ENCODE measurements at regions not wholly inside any gene's neighbourhood (a gene's known extent, or its start where the extent isn't known, plus 50 kb on each side); places are given as distances from the start of the nearest gene placed in this dataset.
A peak's percentile ranks its signal among the peaks of the same experiment; 100 is the strongest.
"Not testable (repeated sequence)": the region's sequence is repeated elsewhere in the genome, so short reads cannot be mapped to it uniquely, and the experiment has no call there.

GRCh38 chr6:10313799-10314162, 101.1 kb downstream of the TFAP2A start:
- DNase-seq (ENCODE audit: low read depth in 1 of 2, low spot score in 1 of 2): no peak
- no peak for TF ChIP-seq JUND (IDR thresholded peaks at IDR 0.05; ENCODE audit: low read depth)
- in situ Hi-C loops (cut with HindIII; ENCODE audit: low pct_unique_long_range_greater_than_20kb, low sequenced_read_pairs): no loop called here

DNA sequence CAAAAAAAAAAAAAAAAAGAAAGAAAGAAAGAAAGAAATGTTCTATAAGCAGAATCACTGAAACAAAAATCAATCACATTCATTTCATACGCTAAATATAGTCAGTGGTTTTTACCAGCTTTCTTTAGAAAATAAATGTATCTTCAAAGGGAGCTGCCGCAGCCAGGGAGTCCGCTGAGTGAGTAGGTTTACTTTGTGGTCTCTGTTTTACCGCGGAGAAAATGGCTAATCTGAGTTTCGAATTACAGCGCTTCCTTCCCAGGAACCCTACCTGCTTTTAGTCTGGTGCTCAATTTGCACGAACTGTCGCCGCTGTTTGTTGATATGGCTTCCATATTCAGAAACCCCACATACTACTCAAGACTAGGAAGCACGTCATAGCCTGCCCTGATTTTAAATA, 102.4 kb downstream of the TFAP2A start:
- in situ Hi-C loops (cut with HindIII; ENCODE audit: low pct_unique_long_range_greater_than_20kb, low sequenced_read_pairs): no loop called here
- DNase-seq (ENCODE audit: low read depth in 1 of 2, low spot score in 1 of 2): no peak
- no peak for TF ChIP-seq JUND (IDR thresholded peaks at IDR 0.05; ENCODE audit: low read depth)

- in situ Hi-C loops (cut with HindIII; ENCODE audit: low pct_unique_long_range_greater_than_20kb, low sequenced_read_pairs); DNase-seq (ENCODE audit: low read depth in 1 of 2, low spot score in 1 of 2): not testable (repeated sequence)
Measured at GRCh38 chr6:10311546-10312405, 103.1 kb downstream of the TFAP2A start.

DNA sequence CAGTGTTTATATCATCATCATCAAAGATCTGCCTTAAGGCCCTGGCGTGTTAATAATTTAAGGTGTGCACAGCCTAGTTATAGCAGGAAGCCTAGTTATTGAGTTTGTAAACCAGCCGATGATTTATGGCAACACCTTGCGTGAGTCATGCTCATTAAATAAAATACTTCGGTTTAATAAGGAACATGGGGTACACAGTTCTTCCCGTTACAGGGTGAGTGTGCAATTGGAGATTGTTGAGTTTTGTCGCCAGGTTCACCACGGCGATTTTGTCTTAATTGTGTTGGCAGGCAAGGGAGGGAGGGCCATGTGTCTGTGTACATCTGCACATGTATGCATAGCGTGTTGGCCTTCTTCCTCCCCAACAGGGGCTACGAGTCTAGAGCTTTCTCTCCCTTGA, 104.0 kb downstream of the TFAP2A start:
- peak; percentile 94 for TF ChIP-seq JUND (IDR thresholded peaks at IDR 0.05; ENCODE audit: low read depth)
- DNase-seq (ENCODE audit: low read depth in 1 of 2, low spot score in 1 of 2): peak; percentile 30 to 71
- in situ Hi-C loops (cut with HindIII; ENCODE audit: low pct_unique_long_range_greater_than_20kb, low sequenced_read_pairs): no loop called here

GRCh38 chr6:10310330-10310653, 104.6 kb downstream of the TFAP2A start:
- no peak for DNase-seq (ENCODE audit: low read depth in 1 of 2, low spot score in 1 of 2)
- TF ChIP-seq JUND (IDR thresholded peaks at IDR 0.05; ENCODE audit: low read depth): no peak
- in situ Hi-C loops (cut with HindIII; ENCODE audit: low pct_unique_long_range_greater_than_20kb, low sequenced_read_pairs): no loop called here

DNA sequence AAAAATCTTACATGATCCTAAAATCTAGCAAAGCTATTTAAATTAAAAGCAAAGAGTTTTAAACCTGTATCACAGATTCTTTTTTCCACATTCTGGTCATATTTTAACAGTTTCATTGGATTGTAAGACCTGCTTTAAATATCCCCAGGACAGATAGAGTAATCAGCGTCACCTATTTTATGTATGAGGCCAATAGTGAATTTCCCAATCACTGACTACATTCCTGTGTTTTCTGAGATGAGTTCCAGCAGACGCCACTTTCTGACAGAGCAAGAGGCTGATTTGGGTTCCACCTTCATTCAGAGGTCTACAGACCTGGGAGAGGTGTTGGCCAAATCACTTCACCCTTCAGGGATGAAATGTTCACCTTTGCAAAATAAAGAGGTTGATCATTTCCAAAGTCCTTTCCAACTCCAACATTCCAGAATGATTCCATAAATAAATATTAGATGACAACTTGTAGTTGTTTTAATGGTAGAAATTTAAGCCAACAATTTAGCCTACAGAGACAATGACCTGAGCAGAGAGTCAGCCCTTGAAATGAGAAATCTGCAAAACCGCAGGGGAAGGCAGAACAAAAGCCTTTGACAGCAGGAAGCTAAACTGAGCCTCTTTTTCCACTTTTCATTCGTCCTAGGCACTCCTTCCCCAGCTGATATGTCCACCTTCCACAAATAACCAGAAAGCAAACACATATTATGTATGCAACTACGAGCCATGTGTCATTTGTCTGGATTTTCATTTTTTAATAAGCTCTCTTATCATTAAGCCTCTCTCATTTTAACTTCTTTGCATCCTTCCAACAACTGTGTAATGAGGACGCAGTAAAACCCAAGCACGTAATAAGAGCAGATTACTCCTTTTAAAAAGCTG, 105.2 kb downstream of the TFAP2A start:
- no peak for TF ChIP-seq JUND (IDR thresholded peaks at IDR 0.05; ENCODE audit: low read depth)
- in situ Hi-C loops (cut with HindIII; ENCODE audit: low pct_unique_long_range_greater_than_20kb, low sequenced_read_pairs): no loop called here
- no peak for DNase-seq (ENCODE audit: low read depth in 1 of 2, low spot score in 1 of 2)

DNA sequence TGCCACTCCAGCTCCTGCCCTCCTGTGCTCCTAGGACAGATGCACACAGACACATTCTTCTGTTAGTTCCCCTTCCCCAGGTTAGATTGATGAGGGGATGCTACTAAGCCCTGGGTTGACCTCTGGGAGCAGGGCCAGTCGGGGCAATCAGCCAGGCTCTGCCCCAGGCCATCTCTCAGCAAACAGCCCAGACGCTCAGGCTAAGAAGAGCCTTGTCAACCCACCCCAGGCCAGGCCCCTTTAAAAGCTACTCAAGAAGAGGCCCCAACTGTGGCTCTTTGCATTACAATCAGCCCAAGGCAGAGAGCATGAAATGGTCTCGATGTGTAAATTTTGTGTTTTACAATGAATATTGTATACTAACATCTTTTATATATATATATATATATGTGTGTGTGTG, 107.4 kb downstream of the TFAP2A start:
- no peak for TF ChIP-seq JUND (IDR thresholded peaks at IDR 0.05; ENCODE audit: low read depth)
- DNase-seq (ENCODE audit: low read depth in 1 of 2, low spot score in 1 of 2): no peak
- in situ Hi-C loops (cut with HindIII; ENCODE audit: low pct_unique_long_range_greater_than_20kb, low sequenced_read_pairs): no loop called here

- in situ Hi-C loops (cut with HindIII; ENCODE audit: low pct_unique_long_range_greater_than_20kb, low sequenced_read_pairs): no loop called here
- DNase-seq (ENCODE audit: low read depth in 1 of 2, low spot score in 1 of 2): no peak
- no peak for TF ChIP-seq JUND (IDR thresholded peaks at IDR 0.05; ENCODE audit: low read depth)
Measured at GRCh38 chr6:10307028-10307427, 107.8 kb downstream of the TFAP2A start.

DNA sequence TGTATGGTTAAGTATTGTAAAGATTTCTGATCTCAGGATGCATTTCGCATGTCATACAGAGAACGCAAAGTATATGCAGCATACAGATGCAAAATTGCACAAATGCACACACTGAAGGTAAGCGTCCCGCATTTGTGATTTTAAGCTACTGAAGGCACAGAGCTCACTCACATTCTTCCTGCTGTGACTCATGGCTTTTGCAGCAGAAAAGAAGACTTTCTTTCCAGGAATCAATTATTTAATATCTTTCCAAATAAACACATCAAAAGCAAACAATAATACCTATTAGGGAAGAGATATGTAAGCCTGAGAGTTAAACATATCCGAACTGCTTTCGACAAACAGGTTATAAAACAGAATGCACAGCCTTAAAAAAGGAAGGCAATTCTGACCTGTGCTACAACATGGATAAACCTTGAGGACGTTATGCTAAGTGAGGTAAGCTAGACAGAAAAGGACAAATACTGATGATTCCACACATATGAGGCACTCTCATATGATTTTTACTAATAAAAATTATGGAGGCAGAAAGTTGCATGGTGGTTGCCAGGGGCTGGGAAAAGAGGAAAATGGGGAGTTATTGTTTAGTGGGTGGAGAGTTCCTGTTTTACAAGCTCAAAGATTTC, 109.0 kb downstream of the TFAP2A start:
- DNase-seq (ENCODE audit: low read depth in 1 of 2, low spot score in 1 of 2): no peak
- in situ Hi-C loops (cut with HindIII; ENCODE audit: low pct_unique_long_range_greater_than_20kb, low sequenced_read_pairs): no loop called here
- TF ChIP-seq JUND (IDR thresholded peaks at IDR 0.05; ENCODE audit: low read depth): no peak

DNA sequence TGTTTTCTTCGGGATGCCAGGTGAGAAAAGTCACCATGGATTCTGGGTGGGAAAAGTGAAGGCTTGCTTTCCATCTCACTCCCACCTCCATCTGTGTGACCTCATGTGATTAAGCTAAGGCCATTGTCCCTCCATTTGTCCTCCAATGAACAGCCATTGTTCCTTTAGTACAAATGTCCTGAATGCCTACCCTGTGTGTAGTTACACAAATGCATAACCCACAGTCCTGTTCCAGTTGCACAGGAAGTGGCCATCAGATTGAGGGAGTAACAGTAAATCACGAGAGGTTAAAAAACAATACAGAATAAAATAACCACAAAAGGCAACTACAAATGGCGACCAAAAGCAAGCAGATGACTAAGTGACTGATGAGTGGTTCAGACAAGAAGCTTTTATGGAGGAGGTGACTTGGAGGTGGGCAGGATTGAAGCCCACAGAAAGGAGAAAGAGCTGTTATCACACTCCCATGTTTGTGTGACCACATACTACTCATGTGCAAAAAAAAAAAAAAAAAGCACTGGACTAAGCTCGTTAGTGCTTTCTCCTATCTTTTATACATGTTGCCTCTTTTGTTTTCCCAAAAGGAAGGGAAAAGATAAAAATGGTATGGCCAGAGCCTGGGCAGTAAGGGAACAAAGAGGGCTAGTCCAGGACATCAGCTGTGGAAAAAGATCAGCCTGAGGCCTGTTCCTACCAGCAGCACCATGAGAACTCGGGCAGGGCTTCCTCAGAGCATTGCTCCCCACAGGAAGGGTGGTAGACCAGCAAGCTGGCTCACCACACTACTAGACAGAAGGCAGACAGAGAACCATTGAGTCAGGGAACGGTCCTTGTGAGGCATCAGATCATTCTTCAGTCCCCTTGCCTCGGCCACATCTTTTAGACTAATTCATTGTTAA, 111.0 kb downstream of the TFAP2A start:
- in situ Hi-C loops (cut with HindIII; ENCODE audit: low pct_unique_long_range_greater_than_20kb, low sequenced_read_pairs): no loop called here
- TF ChIP-seq JUND (IDR thresholded peaks at IDR 0.05; ENCODE audit: low read depth): no peak
- DNase-seq (ENCODE audit: low read depth in 1 of 2, low spot score in 1 of 2): no peak

DNA sequence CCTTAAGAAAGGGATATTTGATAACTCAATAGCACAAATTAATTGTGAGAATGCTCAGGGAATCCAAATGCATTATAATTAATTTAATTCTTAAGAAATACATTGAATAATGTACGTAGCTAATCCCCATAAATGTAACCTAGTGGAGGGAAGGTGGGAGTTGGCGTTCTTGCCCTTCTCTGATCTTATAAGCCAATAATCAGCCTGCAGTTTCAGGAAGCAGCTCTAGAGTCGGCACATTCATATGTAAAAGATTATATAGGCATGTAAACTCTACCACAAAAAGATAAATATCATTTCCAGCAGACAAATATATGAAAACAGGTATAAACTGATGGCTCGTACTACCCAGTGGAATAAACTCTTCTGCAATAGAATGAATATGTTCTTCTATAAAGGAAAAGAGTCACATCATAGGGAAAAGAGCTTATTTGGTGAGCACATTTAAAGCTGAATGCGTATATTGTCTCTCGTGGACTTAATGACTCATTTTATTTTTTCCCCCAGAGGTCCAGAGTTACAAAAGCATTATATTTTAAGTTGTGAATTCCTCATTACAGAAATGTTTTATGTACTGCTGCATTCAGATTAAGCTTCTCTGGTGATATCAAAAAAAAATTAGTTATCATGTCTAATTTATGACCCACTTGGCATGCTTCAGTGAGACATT, 112.2 kb downstream of the TFAP2A start:
- no peak for TF ChIP-seq JUND (IDR thresholded peaks at IDR 0.05; ENCODE audit: low read depth)
- in situ Hi-C loops (cut with HindIII; ENCODE audit: low pct_unique_long_range_greater_than_20kb, low sequenced_read_pairs): no loop called here
- DNase-seq (ENCODE audit: low read depth in 1 of 2, low spot score in 1 of 2): no peak

GRCh38 chr6:10300071-10300470, 114.8 kb downstream of the TFAP2A start:
- DNase-seq (ENCODE audit: low read depth in 1 of 2, low spot score in 1 of 2): no peak
- in situ Hi-C loops (cut with HindIII; ENCODE audit: low pct_unique_long_range_greater_than_20kb, low sequenced_read_pairs): no loop called here
- TF ChIP-seq JUND (IDR thresholded peaks at IDR 0.05; ENCODE audit: low read depth): no peak

All from T47D (cell line).